HepG2 (cell line): ENCODE measurements at regions not wholly inside any gene's neighbourhood (a gene's known extent, or its start where the extent isn't known, plus 50 kb on each side); places are given as distances from the start of the nearest gene placed in this dataset.

Experiments used
- ATAC-seq: fragments of 200-7000 bp; cut with Tn5 transposase; 3 replicates; pipeline ENCODE4 v1.9.1; 2020; ENCODE audit warnings: mild to moderate bottlenecking, moderate library complexity
- BruUV-seq: library from RNA; stranded (reverse); fragments of 400-500 nt; replicated peaks from 2 replicates; lab custom pipeline; 2021; lab: Mats Ljungman, UMichigan
- CTCF ChIA-PET: fragments of 300-600 bp; formaldehyde crosslinking; extraction: SDS; loops from one replicate; lab custom pipeline; 2021; ENCODE audit warnings: low total read pairs, inconsistent platforms, low intra/inter-chr PET ratio; lab: Yijun Ruan, JAX
- POLR2A ChIA-PET: fragments of 350-600 bp; sonication (Branson Sonifier 250); formaldehyde crosslinking; loops from one replicate; lab custom pipeline; 2020; ENCODE audit warnings: antibody characterized with exemption, inconsistent platforms; lab: Yijun Ruan, JAX
- DNase-seq: peaks from one replicate; pipeline ENCODE4 v3.0.0-alpha.2; 2015; ENCODE audit warnings: low spot score
- FAIRE-seq: peaks from 3 replicates; lab custom pipeline; 2011; peaks lifted over from hg19 to GRCh38; lab: Jason Lieb, UNC
- H2AFZ ChIP-seq: one replicate; pipeline ENCODE4 v1.6.1; 2011; ENCODE audit warnings: low read length, inconsistent platforms
- H3K27ac ChIP-seq: fragments of 300-600 bp; 3 replicates; pipeline ENCODE4 v1.8.0; 2011; ENCODE audit warnings: mixed run types, mild to moderate bottlenecking, mixed read lengths, low read length, inconsistent platforms; ENCODE audit not compliant: insufficient read depth; ENCODE audit errors: extremely low read length
- H3K27me3 ChIP-seq, 2 experiments: fragments of 200-600 bp in 1 of 2; 2 replicates in 1 of 2; 3 replicates in 1 of 2; pipeline versions ENCODE4 v1.6.0 to v1.8.0; 2011; ENCODE audit warnings: low read length in 2 of 2, mild to moderate bottlenecking in 2 of 2, moderate library complexity in 2 of 2, inconsistent platforms in 1 of 2; ENCODE audit not compliant: insufficient read depth in 2 of 2, control insufficient read depth in 1 of 2
- H3K36me3 ChIP-seq, 2 experiments: fragments of 200-600 bp in 1 of 2; replicated peaks in 1 of 2; 2 replicates in 1 of 2; 3 replicates in 1 of 2; pipeline versions ENCODE4 v1.5.1 to v1.8.0; 2011; ENCODE audit warnings: low read length in 2 of 2, inconsistent platforms in 1 of 2; ENCODE audit not compliant: insufficient read depth in 2 of 2, control insufficient read depth in 1 of 2
- H3K4me1 ChIP-seq: 2 replicates; pipeline ENCODE4 v1.5.1; 2012; ENCODE audit warnings: low read length, inconsistent platforms; ENCODE audit not compliant: insufficient read depth
- H3K4me2 ChIP-seq: 2 replicates; pipeline ENCODE4 v1.6.0; 2011; ENCODE audit warnings: low read depth, low read length, inconsistent platforms
- H3K4me3 ChIP-seq, 3 experiments: fragments of 200-600 bp in 1 of 3; sonication (generic), shearing (Covaris generic) in 1 of 3; replicated peaks in 1 of 3; 2 replicates each; pipeline ENCODE4 v1.5.1; 2011 to 2016; ENCODE audit warnings: low read length in 3 of 3, inconsistent platforms in 2 of 3, low read depth in 2 of 3, mild to moderate bottlenecking in 2 of 3, control low read depth in 1 of 3, mixed read lengths in 1 of 3; ENCODE audit not compliant: insufficient read depth in 1 of 3
- H3K79me2 ChIP-seq: one replicate; pipeline ENCODE4 v1.6.1; 2011; ENCODE audit warnings: low read length, inconsistent platforms; ENCODE audit not compliant: insufficient read depth
- H3K9ac ChIP-seq: 2 replicates; pipeline ENCODE4 v1.6.0; 2011; ENCODE audit warnings: mild to moderate bottlenecking, low read depth, low read length, inconsistent platforms; ENCODE audit not compliant: insufficient read depth
- H3K9me3 ChIP-seq: 2 replicates; pipeline ENCODE4 v1.5.1; 2012; ENCODE audit warnings: mild to moderate bottlenecking, low read length
- H4K20me1 ChIP-seq: 2 replicates; pipeline ENCODE4 v1.6.0; 2011; ENCODE audit warnings: inconsistent platforms, mild to moderate bottlenecking, low read length, moderate library complexity; ENCODE audit not compliant: insufficient read depth
- ELF1 ChIP-seq: sonication (generic); formaldehyde crosslinking; IDR thresholded peaks from 2 replicates; pipeline ENCODE4 v1.4.0; 2020; ENCODE audit warnings: missing genetic modification reagents
- GLI4 ChIP-seq: sonication (generic); formaldehyde crosslinking; IDR thresholded peaks from 2 replicates; pipeline ENCODE4 v1.5.1; 2020; ENCODE audit warnings: missing genetic modification reagents, mild to moderate bottlenecking, moderate library complexity, borderline replicate concordance
- HDAC2 ChIP-seq: sonication (generic); formaldehyde crosslinking; IDR thresholded peaks from 2 replicates; pipeline ENCODE4 v1.4.0; 2020; ENCODE audit warnings: missing genetic modification reagents
- LRRFIP1 ChIP-seq: sonication (generic); formaldehyde crosslinking; conservative IDR thresholded peaks from 2 replicates; pipeline ENCODE4 v1.4.0; 2020; ENCODE audit warnings: missing genetic modification reagents
- MEF2D ChIP-seq: sonication (generic); formaldehyde crosslinking; IDR thresholded peaks from 2 replicates; pipeline ENCODE4 v1.5.1; 2020; ENCODE audit warnings: mild to moderate bottlenecking, missing genetic modification reagents
- NR1H2 ChIP-seq: sonication (generic); formaldehyde crosslinking; IDR thresholded peaks from 2 replicates; pipeline ENCODE4 v1.8.1; 2022; ENCODE audit warnings: low read depth, missing genetic modification reagents, borderline replicate concordance
- TBP ChIP-seq: sonication (generic); formaldehyde crosslinking; IDR thresholded peaks from 2 replicates; pipeline ENCODE4 v1.5.0; 2020; ENCODE audit warnings: missing genetic modification reagents
- ZFP36L1 ChIP-seq: sonication (generic); formaldehyde crosslinking; IDR thresholded peaks from 2 replicates; pipeline ENCODE4 v1.8.0; 2022; ENCODE audit warnings: mild to moderate bottlenecking, missing genetic modification reagents, moderate library complexity
- ZFP91 ChIP-seq: sonication (generic); formaldehyde crosslinking; IDR thresholded peaks from 2 replicates; pipeline ENCODE4 v1.9.0; 2022; ENCODE audit warnings: missing genetic modification reagents, mild to moderate bottlenecking, borderline replicate concordance
- ZNF12 ChIP-seq: sonication (generic); formaldehyde crosslinking; IDR thresholded peaks from 2 replicates; pipeline ENCODE4 v1.5.0; 2020; ENCODE audit warnings: missing genetic modification reagents
- ZNF549 ChIP-seq: sonication (generic); formaldehyde crosslinking; IDR thresholded peaks from 2 replicates; pipeline ENCODE4 v1.5.0; 2020; ENCODE audit warnings: missing genetic modification reagents
- ZNF691 ChIP-seq: sonication (generic); formaldehyde crosslinking; IDR thresholded peaks from 2 replicates; pipeline ENCODE4 v1.4.0; 2020; ENCODE audit warnings: missing genetic modification reagents, low read depth, mild to moderate bottlenecking, borderline replicate concordance
- WGBS: methylation state at CpG from one replicate; pipeline ENCODE4 v1.1.6; 2017; ENCODE audit warnings: low lambda C conversion rate; 5-methylcytosine and 5-hydroxymethylcytosine counted together
- in situ Hi-C: cut with HindIII; loops from 2 replicates; pipeline ENCODE4 v1.10.0; 2017; ENCODE audit warnings: low pct_unique_long_range_greater_than_20kb; ENCODE audit not compliant: extremely low pct_ligation_motif_present
- intact Hi-C: fragments of 100-400 bp; cut with micrococcal nuclease; formaldehyde crosslinking; loops from one replicate; pipeline ENCODE4 v1.10.0; 2022; ENCODE audit not compliant: unreplicated experiment

- WGBS = 56% methylated on average over 2 of the region's 2 CpGs
- no peaks in the 10 kb centered on the region for H3K9me3 ChIP-seq
- no peak overlapping the region for H3K27ac ChIP-seq
- no peaks in the 10 kb centered on the region for H3K79me2 ChIP-seq
- POLR2A ChIA-PET = no interaction called here
- no peaks in the 10 kb centered on the region for H4K20me1 ChIP-seq
- FAIRE-seq = no peak
- H3K4me1 ChIP-seq = peaks cover 30% of the 10 kb centered on the region
- intact Hi-C loops = no loop called here
- ATAC-seq = no peak
- H3K4me2 ChIP-seq = no peak overlapping the region
- BruUV-seq = no TSS peak
- TF ChIP-seq ZNF12 (CRISPR knock-in tag) (no peak), ZFP91 (CRISPR knock-in tag) (no peak), ELF1 (CRISPR knock-in tag) (no peak), ZFP36L1 (no peak), LRRFIP1 (CRISPR knock-in tag) (no peak), MEF2D (CRISPR knock-in tag) (no peak), ZNF549 (CRISPR knock-in tag) (no peak), GLI4 (no peak), ZNF691 (CRISPR knock-in tag) (no peak), NR1H2 (CRISPR knock-in tag) (no peak), TBP (CRISPR knock-in tag) (no peak), HDAC2 (CRISPR knock-in tag) (no peak)
- TF ChIP-seq, all 625 proteins: peak for 0
- Histone ChIP-seq H3K36me3 (no peaks in the 10 kb centered on the region), H3K27me3 (peaks cover 0 to 3% of the 10 kb centered on the region in 2 experiments; a peak in 2 of 5 replicates), H2AFZ (no peak overlapping the region), H3K4me3 (no peak overlapping the region), H3K9ac (no peak overlapping the region)
- CTCF ChIA-PET = no interaction called here
- in situ Hi-C loops = no loop called here
- no peak for DNase-seq
Observed at GRCh38 chr14:89637581-89637980, 220.5 kb upstream of the FOXN3 start.
